ENCODE measurements at regions not wholly inside any gene's neighbourhood (a gene's known extent, or its start where the extent isn't known, plus 50 kb on each side); places are given as distances from the start of the nearest gene placed in this dataset.

DNA sequence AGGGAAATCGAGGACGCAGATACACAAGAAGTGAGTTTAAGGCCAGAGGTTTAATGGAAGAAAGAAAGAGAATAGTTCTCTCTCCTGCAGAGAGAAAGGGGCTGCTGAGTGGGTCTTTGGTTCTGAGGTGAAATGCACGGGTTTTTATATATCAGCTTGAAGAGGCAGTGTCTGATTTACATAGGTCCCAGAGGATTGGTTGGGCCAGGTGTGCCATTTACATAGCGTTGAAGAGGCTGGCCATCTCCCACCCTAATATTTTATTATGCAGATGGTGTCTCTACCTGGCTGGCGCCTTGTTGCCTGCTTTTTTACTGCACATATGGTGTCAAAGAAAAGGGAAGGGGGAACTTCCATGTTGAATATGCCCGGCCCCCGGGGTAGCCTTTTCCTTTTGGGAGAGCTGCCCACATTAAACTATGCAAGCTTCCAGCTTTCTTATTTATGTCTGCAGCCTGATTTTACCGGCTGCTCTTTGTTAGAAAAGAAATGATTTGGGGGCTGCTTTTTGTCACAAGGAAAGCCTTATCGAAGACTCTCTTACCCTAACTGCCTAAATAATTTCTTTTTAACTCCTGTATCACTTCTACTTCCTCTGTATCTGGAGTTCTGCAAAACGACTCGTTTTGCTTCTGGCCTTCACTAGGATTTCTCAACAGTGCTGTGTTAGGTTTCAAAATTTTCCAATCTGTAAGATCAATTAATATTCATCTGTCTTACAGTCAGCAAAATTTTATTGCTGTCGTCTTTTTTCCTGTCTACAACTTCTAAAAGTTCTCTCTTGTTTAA is 268.5 kb downstream of the B3GLCT start:
- WGBS (ENCODE audit: insufficient coverage, low coverage, low lambda C conversion rate, missing lambda C conversion rate), result 51% methylated on average over 12 of the region's 12 CpGs
- ATAC-seq (no peak), DNase-seq (no peak)
- Histone ChIP-seq H3K4me1 (no peaks in the 10 kb centered on the region), H3K27ac (no peak overlapping the region), H3K9me3 (no peaks in the 10 kb centered on the region), H3K4me3 (no peak overlapping the region), H3K27me3 (no peaks in the 10 kb centered on the region), H3K36me3 (no peaks in the 10 kb centered on the region)
- TF ChIP-seq, protein P1, sequence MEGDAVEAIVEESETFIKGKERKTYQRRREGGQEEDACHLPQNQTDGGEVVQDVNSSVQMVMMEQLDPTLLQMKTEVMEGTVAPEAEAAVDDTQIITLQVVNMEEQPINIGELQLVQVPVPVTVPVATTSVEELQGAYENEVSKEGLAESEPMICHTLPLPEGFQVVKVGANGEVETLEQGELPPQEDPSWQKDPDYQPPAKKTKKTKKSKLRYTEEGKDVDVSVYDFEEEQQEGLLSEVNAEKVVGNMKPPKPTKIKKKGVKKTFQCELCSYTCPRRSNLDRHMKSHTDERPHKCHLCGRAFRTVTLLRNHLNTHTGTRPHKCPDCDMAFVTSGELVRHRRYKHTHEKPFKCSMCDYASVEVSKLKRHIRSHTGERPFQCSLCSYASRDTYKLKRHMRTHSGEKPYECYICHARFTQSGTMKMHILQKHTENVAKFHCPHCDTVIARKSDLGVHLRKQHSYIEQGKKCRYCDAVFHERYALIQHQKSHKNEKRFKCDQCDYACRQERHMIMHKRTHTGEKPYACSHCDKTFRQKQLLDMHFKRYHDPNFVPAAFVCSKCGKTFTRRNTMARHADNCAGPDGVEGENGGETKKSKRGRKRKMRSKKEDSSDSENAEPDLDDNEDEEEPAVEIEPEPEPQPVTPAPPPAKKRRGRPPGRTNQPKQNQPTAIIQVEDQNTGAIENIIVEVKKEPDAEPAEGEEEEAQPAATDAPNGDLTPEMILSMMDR (IDR thresholded peaks at IDR 0.05), result no peak
- TF ChIP-seq POLR2A (IDR thresholded peaks at IDR 0.05), result no peak
- intact Hi-C loops (cut with DNase I), result no loop called here

DNA sequence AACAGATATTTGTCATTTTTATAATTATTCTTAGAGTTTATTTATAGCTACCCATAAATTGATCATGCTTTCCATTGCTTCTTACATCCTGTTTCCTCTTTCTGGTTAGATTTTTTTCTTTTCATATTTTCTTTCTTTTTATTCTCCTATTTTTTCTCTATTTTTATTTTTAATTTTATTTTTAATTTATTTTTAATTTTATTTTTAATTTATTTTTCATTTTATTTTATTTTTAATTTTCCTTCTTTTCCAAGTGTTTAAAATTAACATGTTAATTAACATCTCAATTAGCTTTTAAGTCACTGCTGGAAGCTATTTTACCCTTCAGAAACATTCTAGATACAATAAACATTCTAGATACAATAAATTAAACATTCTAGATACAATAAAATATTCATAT is 269.6 kb downstream of the B3GLCT start:
- intact Hi-C loops (cut with DNase I), result no loop called here
- TF ChIP-seq POLR2A (IDR thresholded peaks at IDR 0.05), result no peak
- TF ChIP-seq, protein P1 (IDR thresholded peaks at IDR 0.05), result no peak

DNA sequence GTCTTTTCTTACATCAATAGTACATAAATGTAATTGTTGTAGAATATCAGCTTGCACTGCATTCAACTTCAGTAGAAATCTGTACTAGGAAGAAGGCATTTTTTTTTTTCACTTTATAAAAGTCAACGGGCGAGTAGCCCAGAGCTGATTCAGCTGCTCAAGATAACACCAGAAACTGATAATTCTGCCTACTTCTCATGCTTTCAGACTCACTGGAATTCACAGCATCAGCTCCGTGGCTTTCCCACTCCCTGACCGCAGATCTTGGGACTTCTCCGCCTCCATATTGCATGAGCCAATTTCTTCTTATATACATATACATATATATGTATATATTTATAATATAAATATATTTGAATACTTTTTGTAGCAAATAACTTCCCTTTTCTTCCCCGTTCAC is 263.1 kb upstream of the RXFP2 start:
- no peaks in the 10 kb centered on the region for H3K27me3 ChIP-seq
- no peak overlapping the region for H3K4me3 ChIP-seq
- 39% methylated on average over 6 of the region's 6 CpGs for WGBS (ENCODE audit: insufficient coverage, low coverage, low lambda C conversion rate, missing lambda C conversion rate)
- intact Hi-C loops (cut with DNase I), result no loop called here
- H3K36me3 ChIP-seq, result no peaks in the 10 kb centered on the region
- no peaks in the 10 kb centered on the region for H3K9me3 ChIP-seq
- H3K27ac ChIP-seq, result no peak overlapping the region
- no peak for DNase-seq
- ATAC-seq, result no peak
- H3K4me1 ChIP-seq, result no peaks in the 10 kb centered on the region
- no peak for TF ChIP-seq POLR2A (IDR thresholded peaks at IDR 0.05)
- TF ChIP-seq, protein P1 (IDR thresholded peaks at IDR 0.05), result no peak

More for the DNA sequence above, 269.6 kb downstream of the B3GLCT start:
- no peaks in the 10 kb centered on the region for H3K4me1 ChIP-seq
- no peak for ATAC-seq
- H3K27ac ChIP-seq, result no peak overlapping the region
- H3K4me3 ChIP-seq, result no peak overlapping the region
- H3K9me3 ChIP-seq, result no peaks in the 10 kb centered on the region
- no peaks in the 10 kb centered on the region for H3K27me3 ChIP-seq
- no peaks in the 10 kb centered on the region for H3K36me3 ChIP-seq
- no peak for DNase-seq

DNA sequence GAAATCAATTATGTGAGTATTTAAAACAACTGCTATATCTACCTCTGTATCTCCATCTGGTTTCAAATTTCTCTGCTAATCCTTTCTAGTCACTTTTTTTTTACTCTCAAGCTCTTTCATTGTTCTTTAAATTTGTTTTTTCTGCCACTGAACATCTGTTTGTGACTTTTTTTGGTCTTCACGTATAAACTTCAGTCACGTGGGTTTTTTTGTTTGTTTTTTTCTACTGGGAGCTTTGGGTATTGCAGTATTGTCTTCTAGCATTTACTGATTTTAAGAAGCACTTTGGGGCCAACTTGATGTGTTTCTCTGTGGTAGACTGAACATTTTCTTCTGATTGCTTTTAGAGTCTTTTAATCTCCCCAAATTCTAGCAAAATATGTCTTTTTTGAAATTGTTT is 262.6 kb upstream of the RXFP2 start:
- DNase-seq (no peak), ATAC-seq (no peak)
- Histone ChIP-seq H3K9me3 (no peaks in the 10 kb centered on the region), H3K27me3 (no peaks in the 10 kb centered on the region), H3K4me3 (no peak overlapping the region), H3K4me1 (no peaks in the 10 kb centered on the region), H3K36me3 (no peaks in the 10 kb centered on the region), H3K27ac (no peak overlapping the region)
- 6% methylated on average over 2 of the region's 2 CpGs for WGBS (ENCODE audit: insufficient coverage, low coverage, low lambda C conversion rate, missing lambda C conversion rate)
- intact Hi-C loops (cut with DNase I), result no loop called here
- no peak for TF ChIP-seq POLR2A (IDR thresholded peaks at IDR 0.05)
- TF ChIP-seq, protein P1 (IDR thresholded peaks at IDR 0.05), result no peak
